Neural cell (in vitro differentiated cells): ENCODE measurements at regions not wholly inside any gene's neighbourhood (a gene's known extent, or its start where the extent isn't known, plus 50 kb on each side); places are given as distances from the start of the nearest gene placed in this dataset.

Source experiments
- H2AFZ ChIP-seq: fragments of 200-600, 300-800 bp; sonication (generic), shearing (Covaris generic); 2 replicates; pipeline ENCODE4 v1.6.0; 2014; ENCODE audit warnings: low read depth, mild to moderate bottlenecking, antibody characterized with exemption, low read length, moderate library complexity
- H3F3A ChIP-seq: fragments of 200-600 bp; shearing (Covaris generic); 2 replicates; pipeline ENCODE4 v1.6.1; 2016; ENCODE audit warnings: mild to moderate bottlenecking, moderate library complexity, mixed read lengths, antibody characterized with exemption, low read length; ENCODE audit not compliant: insufficient read depth, poor library complexity, severe bottlenecking
- H3K27ac ChIP-seq: fragments of 200-600, 300-800 bp; sonication (generic), shearing (Covaris generic); 2 replicates; pipeline ENCODE4 v1.5.1; 2014; ENCODE audit warnings: mild to moderate bottlenecking, low read length, moderate library complexity
- H3K27me3 ChIP-seq: fragments of 300-800, 200-600 bp; sonication (generic), shearing (Covaris generic); 2 replicates; pipeline ENCODE4 v1.6.0; 2014; ENCODE audit warnings: mild to moderate bottlenecking, low read depth, low read length, moderate library complexity; ENCODE audit not compliant: insufficient read depth
- H3K36me3 ChIP-seq: fragments of 300-800, 200-600 bp; sonication (generic), shearing (Covaris generic); 2 replicates; pipeline ENCODE4 v1.5.1; 2014; ENCODE audit warnings: mild to moderate bottlenecking, antibody characterized with exemption, low read length, moderate library complexity; ENCODE audit not compliant: insufficient read depth
- H3K4me2 ChIP-seq: fragments of 300-800, 200-600 bp; sonication (generic), shearing (Covaris generic); 2 replicates; pipeline ENCODE4 v1.6.0; 2014; ENCODE audit warnings: mild to moderate bottlenecking, low read length
- H3K4me3 ChIP-seq: fragments of 300-800, 200-600 bp; sonication (generic), shearing (Covaris generic); 2 replicates; pipeline ENCODE4 v1.5.1; 2014; ENCODE audit warnings: mild to moderate bottlenecking, low read length, moderate library complexity
- H3K79me2 ChIP-seq: fragments of 200-600 bp; shearing (Covaris generic); replicated peaks from 2 replicates; pipeline ENCODE4 v1.6.0; 2014; ENCODE audit warnings: mild to moderate bottlenecking, low read length, moderate library complexity; ENCODE audit not compliant: insufficient read depth
- H3K9ac ChIP-seq: fragments of 300-800, 200-600 bp; sonication (generic), shearing (Covaris generic); 2 replicates; pipeline ENCODE4 v1.6.1; 2016; ENCODE audit warnings: mild to moderate bottlenecking, low read length, mixed read lengths
- H3K9me2 ChIP-seq: fragments of 200-600 bp; shearing (Covaris generic); 2 replicates; pipeline ENCODE4 v1.6.1; 2016; ENCODE audit warnings: mild to moderate bottlenecking, low read length, mixed read lengths; ENCODE audit not compliant: insufficient read depth
- H3K9me3 ChIP-seq: fragments of 200-600, 300-800 bp; sonication (generic), shearing (Covaris generic); 2 replicates; pipeline ENCODE4 v1.6.1; 2016; ENCODE audit warnings: mild to moderate bottlenecking, mixed run types, low read length, moderate library complexity, mixed read lengths
- H4K20me1 ChIP-seq: fragments of 200-600 bp; shearing (Covaris generic); 2 replicates; pipeline ENCODE4 v1.6.1; 2016; ENCODE audit warnings: mild to moderate bottlenecking, mixed run types; ENCODE audit not compliant: insufficient read depth
- EP300 ChIP-seq: fragments of 450-650 bp; conservative IDR thresholded peaks from 2 replicates; pipeline ENCODE4 v1.6.1; 2014; ENCODE audit warnings: antibody characterized with exemption, mild to moderate bottlenecking, moderate library complexity; ENCODE audit not compliant: poor library complexity, severe bottlenecking
- EZH2 ChIP-seq: fragments of 200-600, 300-800 bp; shearing (Covaris generic), sonication (generic); IDR thresholded peaks from 2 replicates; pipeline ENCODE4 v1.6.1; 2014; ENCODE audit warnings: antibody characterized with exemption, low read length, borderline replicate concordance, mild to moderate bottlenecking; ENCODE audit not compliant: insufficient read depth, poor library complexity, severe bottlenecking
- MXI1 ChIP-seq: fragments of 450-650 bp; conservative IDR thresholded peaks from 2 replicates; pipeline ENCODE4 v1.6.1; 2014; ENCODE audit warnings: antibody characterized with exemption, mild to moderate bottlenecking; ENCODE audit not compliant: poor library complexity, severe bottlenecking
- POLR2AphosphoS5 ChIP-seq: IDR thresholded peaks from 2 replicates; pipeline ENCODE4 v1.6.1; 2012
- RAD21 ChIP-seq: fragments of 450-650 bp; conservative IDR thresholded peaks from 2 replicates; pipeline ENCODE4 v1.6.1; 2014; ENCODE audit warnings: antibody characterized with exemption, mild to moderate bottlenecking, moderate library complexity
- SMC3 ChIP-seq: fragments of 450-650 bp; conservative IDR thresholded peaks from 2 replicates; pipeline ENCODE4 v1.6.1; 2014; ENCODE audit warnings: antibody characterized with exemption, mild to moderate bottlenecking, moderate library complexity; ENCODE audit not compliant: poor library complexity
- TAF1 ChIP-seq: IDR thresholded peaks from 2 replicates; pipeline ENCODE4 v1.6.1; 2012; ENCODE audit warnings: low read depth
- TF ChIP-seq, protein P1 (sequence below): IDR thresholded peaks from 2 replicates; pipeline ENCODE4 v1.6.1; 2012; ENCODE audit warnings: borderline replicate concordance
- TF ChIP-seq, protein P2 (sequence below): fragments of 450-650 bp; IDR thresholded peaks from 2 replicates; pipeline ENCODE4 v1.5.1; 2014; ENCODE audit warnings: antibody characterized with exemption, mild to moderate bottlenecking, moderate library complexity; ENCODE audit not compliant: poor library complexity, severe bottlenecking

DNA sequence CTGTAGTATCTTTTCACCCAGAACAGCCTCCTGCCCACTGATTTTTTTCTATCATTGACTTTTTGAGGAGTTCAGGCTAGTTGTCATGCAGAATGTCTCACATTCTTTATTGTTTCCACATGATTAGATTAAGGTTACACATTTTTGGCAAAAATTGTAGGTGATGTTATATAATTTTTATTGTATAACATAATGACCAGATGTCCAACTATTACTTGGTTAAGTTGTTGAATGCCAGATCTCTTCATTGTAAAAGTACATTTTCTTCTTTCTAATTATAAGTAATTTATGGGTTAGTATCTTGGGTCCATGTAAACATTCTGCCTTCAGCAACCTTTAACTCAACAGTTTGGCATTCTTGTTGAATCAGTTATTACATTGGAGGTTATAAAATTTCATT is 138.4 kb downstream of the POSTN start:
- H3K9me2 ChIP-seq, result no peaks in the 10 kb centered on the region
- no peaks in the 10 kb centered on the region for H3K9me3 ChIP-seq
- H3K79me2 ChIP-seq, result no peaks in the 10 kb centered on the region
- no peak overlapping the region for H3K27ac ChIP-seq
- H3K27me3 ChIP-seq, result no peaks in the 10 kb centered on the region
- TF ChIP-seq RAD21 (no peak), POLR2AphosphoS5 (no peak), EZH2 (no peak), MXI1 (no peak), SMC3 (no peak), TAF1 (no peak), EP300 (no peak)
- TF ChIP-seq, protein P1, sequence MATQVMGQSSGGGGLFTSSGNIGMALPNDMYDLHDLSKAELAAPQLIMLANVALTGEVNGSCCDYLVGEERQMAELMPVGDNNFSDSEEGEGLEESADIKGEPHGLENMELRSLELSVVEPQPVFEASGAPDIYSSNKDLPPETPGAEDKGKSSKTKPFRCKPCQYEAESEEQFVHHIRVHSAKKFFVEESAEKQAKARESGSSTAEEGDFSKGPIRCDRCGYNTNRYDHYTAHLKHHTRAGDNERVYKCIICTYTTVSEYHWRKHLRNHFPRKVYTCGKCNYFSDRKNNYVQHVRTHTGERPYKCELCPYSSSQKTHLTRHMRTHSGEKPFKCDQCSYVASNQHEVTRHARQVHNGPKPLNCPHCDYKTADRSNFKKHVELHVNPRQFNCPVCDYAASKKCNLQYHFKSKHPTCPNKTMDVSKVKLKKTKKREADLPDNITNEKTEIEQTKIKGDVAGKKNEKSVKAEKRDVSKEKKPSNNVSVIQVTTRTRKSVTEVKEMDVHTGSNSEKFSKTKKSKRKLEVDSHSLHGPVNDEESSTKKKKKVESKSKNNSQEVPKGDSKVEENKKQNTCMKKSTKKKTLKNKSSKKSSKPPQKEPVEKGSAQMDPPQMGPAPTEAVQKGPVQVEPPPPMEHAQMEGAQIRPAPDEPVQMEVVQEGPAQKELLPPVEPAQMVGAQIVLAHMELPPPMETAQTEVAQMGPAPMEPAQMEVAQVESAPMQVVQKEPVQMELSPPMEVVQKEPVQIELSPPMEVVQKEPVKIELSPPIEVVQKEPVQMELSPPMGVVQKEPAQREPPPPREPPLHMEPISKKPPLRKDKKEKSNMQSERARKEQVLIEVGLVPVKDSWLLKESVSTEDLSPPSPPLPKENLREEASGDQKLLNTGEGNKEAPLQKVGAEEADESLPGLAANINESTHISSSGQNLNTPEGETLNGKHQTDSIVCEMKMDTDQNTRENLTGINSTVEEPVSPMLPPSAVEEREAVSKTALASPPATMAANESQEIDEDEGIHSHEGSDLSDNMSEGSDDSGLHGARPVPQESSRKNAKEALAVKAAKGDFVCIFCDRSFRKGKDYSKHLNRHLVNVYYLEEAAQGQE, result no peak
- TF ChIP-seq, protein P2, sequence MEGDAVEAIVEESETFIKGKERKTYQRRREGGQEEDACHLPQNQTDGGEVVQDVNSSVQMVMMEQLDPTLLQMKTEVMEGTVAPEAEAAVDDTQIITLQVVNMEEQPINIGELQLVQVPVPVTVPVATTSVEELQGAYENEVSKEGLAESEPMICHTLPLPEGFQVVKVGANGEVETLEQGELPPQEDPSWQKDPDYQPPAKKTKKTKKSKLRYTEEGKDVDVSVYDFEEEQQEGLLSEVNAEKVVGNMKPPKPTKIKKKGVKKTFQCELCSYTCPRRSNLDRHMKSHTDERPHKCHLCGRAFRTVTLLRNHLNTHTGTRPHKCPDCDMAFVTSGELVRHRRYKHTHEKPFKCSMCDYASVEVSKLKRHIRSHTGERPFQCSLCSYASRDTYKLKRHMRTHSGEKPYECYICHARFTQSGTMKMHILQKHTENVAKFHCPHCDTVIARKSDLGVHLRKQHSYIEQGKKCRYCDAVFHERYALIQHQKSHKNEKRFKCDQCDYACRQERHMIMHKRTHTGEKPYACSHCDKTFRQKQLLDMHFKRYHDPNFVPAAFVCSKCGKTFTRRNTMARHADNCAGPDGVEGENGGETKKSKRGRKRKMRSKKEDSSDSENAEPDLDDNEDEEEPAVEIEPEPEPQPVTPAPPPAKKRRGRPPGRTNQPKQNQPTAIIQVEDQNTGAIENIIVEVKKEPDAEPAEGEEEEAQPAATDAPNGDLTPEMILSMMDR, result no peak
- H2AFZ ChIP-seq, result no peak overlapping the region
- H4K20me1 ChIP-seq, result no peaks in the 10 kb centered on the region
- H3F3A ChIP-seq, result no peaks in the 10 kb centered on the region
- no peaks in the 10 kb centered on the region for H3K36me3 ChIP-seq
- H3K4me3 ChIP-seq, result no peak overlapping the region
- no peak overlapping the region for H3K4me2 ChIP-seq
- H3K9ac ChIP-seq, result no peak overlapping the region

DNA sequence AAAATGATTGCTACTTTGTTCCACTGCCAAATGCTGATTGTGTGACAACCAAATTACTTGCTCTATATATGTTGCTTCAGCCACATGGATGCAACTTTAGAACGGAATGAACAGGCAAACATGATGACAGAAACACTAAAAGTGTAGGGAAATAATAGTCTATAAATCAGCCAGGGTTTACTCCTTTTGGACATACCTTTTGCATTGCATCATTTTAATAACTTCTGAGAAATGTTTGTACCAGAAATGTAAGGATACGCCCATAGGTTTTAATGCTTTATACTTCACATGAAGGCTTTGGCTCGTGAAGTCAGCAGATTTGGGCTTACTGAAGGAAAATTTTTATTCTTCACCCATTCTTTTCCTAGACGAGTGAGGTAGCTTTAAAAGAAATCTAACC is 141.0 kb downstream of the POSTN start:
- H3K4me2 ChIP-seq, result no peak overlapping the region
- H3K27ac ChIP-seq, result no peak overlapping the region
- H3K79me2 ChIP-seq, result no peaks in the 10 kb centered on the region
- H3K4me3 ChIP-seq, result no peak overlapping the region
- no peaks in the 10 kb centered on the region for H3K9me2 ChIP-seq
- H2AFZ ChIP-seq, result no peak overlapping the region
- no peak overlapping the region for H3K9ac ChIP-seq
- TF ChIP-seq RAD21 (no peak), SMC3 (no peak)
- TF ChIP-seq, protein P2, result no peak
- H4K20me1 ChIP-seq, result no peaks in the 10 kb centered on the region
- H3K9me3 ChIP-seq, result no peaks in the 10 kb centered on the region
- H3K36me3 ChIP-seq, result no peaks in the 10 kb centered on the region
- H3F3A ChIP-seq, result no peaks in the 10 kb centered on the region
- H3K27me3 ChIP-seq, result no peaks in the 10 kb centered on the region
